ENCODE measurements at regions not wholly inside any gene's neighbourhood (a gene's known extent, or its start where the extent isn't known, plus 50 kb on each side); places are given as distances from the start of the nearest gene placed in this dataset.
"Not testable (repeated sequence)": the region's sequence is repeated elsewhere in the genome, so short reads cannot be mapped to it uniquely, and the experiment has no call there.

DNA sequence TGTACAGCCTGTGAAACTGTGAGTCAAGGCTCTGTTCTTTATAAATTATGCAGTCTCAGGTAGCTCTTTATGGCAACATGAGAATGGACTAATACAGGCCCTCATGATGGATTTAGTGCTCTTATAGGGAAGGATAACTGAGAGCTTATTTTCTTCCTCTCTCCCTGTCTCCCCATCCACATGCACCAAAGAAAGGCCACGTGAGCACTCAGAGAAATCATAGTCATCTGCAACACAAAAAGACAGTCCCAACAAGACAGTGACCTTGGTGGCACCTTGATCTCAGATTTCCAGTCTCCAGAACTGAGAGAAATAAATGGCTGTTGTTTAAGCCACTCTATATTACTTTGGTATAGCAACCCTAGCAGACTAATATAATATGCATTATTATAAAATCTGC, 2133.6 kb upstream of the ACO1 start:
- peak in 1 of 2 experiments; percentile 29 for DNase-seq

DNA sequence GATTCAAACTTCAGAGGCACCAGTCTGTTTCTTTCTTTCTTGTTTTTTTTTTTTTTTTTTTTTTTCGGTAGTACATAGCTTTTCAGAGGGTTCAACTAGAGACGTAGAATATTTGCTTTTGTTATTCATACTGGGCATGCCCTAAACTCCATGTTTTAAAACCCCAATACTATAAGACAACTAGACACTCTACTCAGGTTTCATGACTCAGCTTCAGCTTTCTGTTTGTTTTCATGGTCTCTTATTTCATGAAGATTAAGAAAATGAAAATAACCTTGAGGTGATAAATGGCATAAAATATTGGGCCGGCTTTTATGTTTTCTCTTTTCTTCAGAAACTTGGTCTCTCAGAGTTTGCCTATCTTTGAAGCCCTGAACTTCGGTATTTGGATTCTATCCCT, 2126.3 kb upstream of the ACO1 start:
- DNase-seq = no peak

DNA sequence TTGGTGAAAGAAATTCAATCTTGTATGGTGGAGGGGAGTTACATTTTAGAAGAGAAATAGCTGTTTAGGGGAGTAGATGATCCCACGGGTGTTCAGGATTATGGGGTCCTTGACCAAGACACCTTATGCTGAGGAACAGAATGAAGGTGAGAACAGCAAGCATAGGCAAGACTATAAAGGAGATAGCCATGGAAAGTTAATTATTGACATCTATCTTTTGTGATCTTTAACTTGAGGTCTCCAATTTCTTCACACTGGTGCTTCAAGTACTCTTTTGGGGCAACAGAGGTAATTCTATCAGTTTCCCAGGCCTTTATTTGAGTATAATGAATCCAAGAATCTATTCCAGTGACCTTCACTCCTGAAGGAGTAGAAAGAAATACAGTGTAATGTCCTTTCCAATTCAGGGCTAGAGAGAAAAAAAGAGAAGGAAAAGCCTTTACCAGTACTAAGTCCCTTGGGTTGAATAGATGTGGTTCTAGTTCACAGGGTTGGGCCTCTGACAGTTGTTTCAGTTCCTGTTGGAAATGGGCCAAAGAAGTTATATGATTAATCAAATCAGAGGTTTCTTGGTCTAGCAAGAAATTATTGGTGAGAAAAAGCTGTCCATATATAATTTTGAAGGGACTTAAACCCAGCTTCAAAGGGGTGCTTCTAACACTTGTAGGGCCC, 2104.1 kb upstream of the ACO1 start:
- no peak for DNase-seq

DNA sequence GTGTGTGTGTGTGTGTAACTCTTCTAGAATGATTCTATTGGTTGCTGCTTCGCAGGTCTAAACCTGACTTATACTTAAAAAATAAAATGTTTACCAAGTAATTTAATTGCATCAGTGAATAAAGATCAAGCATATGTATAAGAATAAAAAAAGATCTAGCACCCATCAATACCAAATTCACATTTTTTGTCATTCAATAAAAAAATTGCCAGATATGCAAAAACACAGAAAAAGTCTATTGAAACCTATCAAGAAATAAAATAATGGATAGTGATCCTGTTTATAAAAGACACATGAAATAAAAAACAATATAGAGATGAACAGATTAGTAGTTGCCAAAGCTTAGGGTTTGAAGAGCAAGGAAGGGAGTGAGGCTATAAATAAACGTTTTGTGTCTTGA, 2095.0 kb upstream of the ACO1 start:
- no peak for DNase-seq

DNA sequence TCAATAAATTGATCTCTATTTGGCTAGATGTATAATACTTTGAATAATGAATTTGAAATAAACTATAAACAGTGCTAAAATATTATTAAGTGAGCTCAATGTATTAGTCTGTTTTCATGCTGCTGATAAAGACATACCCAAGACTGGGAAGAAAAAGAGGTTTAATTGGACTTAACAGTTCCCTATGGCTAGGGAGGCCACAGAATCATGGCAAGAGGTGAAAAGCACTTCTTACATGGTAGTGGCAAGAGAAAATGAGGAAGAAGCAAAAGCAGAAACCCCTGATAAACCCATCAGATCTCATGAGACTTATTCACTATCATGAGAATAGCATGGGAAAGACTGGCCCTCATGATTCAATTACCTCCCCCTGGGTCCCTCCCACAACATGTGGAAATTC, 2092.4 kb upstream of the ACO1 start:
- DNase-seq = not testable (repeated sequence)

DNA sequence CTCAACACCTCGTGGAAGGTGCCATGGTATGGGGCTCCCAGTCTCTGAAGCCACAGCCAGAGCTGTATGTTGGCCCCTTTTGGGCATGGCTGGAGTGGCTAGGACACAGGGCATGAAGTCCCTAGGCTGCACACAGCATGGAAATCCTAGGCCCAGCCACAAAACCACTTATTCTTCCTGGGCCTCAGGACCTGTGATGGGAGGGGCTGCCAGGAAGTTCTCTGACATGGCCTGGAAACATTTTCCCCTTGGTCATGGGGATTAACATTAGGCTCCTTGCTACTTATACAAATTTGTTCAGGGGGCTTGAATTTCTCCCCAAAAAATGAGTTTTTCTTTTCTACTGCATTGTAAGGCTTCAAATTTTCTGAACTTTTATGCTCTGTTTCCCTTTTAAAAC, 2091.2 kb upstream of the ACO1 start:
- DNase-seq = no peak

DNA sequence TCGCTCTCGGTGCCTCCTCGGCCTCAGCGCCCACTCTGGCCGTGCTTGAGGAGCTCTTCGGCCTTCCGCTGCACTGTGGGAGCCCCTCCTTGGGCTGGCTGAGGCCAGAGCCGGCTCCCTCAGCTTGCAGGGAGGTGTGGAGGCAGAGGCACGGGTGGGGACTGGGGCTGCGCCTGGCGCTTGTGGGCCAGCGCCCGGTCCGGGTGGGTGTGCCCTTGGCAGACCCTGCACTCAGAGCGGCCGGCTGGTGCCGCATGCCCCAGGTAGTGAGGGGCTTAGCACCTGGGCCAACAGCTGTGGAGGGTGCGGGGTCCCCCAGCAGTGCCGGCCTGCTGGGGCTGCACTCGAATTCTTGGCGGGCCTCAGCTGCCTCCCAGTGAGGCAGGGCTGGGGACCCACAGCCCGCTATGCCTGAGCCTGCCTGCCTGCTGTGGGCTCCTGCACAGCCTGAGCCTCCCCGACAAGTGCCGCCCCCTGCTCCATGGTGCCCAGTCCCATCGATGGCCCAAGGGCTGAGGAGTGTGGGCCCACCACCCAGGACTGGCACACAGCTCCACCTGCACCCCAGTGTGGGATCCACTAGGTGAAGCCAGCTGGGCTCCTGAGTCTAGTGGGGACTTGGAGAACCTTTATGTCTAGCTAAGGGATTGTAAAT, 2085.2 kb upstream of the ACO1 start:
- DNase-seq = no peak

DNA sequence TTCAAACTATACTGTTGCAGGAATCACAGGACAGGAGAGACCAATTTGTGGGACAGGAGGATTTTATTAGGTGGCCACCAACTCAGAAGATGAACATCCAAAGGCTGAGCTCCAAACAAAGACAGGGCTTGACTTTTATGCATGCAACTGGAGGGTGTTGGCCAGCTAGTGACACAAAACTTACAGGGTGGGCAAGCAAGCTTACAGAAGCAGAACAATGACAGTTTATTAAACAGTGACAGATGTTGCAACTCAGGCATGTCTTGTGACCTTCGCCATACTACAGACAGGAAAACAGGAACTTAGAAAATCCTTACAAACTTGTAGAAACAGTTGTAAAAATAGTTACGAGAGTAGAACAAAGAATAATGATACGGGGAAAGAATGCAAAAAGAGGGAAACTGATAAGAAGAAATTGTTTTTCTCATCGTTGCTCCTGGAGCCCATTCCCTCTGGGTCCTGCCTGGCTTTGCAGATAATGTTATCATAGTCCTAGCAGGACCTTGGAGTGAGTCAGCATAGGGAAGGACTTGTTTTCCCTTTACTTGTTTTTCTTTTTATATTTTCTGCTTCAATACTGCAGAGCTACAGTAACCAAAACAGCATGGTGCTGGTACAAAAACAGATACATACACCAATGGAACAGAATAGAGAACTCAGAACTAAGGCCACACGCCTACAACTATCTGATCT, 2083.0 kb upstream of the ACO1 start:
- no peak for DNase-seq

DNA sequence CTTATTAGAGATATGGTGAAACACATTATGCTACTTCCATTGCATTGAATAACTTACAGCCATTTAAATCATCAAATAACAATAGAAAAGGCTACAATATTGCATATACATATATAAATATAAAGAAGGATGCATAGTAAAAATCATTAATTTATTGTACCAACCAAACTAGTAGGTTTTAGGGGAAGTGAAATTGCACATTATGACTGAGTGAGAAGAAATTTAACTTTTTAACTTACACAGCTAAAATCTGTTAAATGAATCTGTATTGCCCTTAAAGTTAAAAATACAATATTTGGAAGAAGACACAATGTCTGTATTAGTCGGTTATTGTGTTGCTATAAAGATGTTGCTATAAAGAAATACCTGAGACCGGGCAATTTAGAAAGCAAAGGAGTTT, 2073.7 kb upstream of the ACO1 start:
- DNase-seq = no peak

DNA sequence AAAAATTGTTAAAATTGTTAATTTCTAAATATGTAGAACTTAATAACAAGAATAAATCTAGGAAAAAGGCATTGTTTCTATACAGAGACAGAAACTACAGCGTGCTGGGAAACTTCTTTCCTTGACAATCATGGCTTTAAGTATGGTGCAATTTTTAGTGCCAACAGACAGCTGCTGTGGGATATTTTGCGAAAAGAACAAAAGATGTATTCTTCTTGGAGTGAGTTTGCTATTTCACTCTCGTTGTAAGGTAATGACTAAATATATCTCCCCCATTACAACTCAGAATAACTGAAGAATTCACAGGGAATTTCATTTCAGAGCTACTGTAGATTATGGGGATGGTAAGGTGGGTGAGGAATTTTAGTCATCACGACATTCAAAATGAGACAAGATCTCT, 2055.0 kb upstream of the ACO1 start:
- DNase-seq = no peak

DNA sequence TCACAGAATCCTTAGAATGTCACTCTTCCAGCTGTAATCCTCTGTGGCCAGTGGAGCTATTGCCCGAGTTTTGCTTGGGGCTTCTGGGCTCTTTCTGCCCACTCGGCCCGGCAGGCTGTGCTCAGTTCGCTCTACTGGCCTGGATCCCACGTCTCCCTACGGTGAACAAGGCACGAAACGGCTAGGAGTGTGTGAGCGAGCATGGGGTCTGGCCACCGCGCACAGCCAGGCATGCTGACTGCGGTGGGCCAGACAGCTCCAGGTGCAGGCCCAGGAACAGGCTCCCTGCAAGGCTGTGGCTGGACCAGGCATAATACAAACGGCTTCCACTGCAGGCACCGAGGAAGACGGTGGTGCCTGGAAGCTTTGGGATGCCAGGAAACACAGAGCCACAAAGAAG, 2035.5 kb upstream of the ACO1 start:
- no peak for DNase-seq

DNA sequence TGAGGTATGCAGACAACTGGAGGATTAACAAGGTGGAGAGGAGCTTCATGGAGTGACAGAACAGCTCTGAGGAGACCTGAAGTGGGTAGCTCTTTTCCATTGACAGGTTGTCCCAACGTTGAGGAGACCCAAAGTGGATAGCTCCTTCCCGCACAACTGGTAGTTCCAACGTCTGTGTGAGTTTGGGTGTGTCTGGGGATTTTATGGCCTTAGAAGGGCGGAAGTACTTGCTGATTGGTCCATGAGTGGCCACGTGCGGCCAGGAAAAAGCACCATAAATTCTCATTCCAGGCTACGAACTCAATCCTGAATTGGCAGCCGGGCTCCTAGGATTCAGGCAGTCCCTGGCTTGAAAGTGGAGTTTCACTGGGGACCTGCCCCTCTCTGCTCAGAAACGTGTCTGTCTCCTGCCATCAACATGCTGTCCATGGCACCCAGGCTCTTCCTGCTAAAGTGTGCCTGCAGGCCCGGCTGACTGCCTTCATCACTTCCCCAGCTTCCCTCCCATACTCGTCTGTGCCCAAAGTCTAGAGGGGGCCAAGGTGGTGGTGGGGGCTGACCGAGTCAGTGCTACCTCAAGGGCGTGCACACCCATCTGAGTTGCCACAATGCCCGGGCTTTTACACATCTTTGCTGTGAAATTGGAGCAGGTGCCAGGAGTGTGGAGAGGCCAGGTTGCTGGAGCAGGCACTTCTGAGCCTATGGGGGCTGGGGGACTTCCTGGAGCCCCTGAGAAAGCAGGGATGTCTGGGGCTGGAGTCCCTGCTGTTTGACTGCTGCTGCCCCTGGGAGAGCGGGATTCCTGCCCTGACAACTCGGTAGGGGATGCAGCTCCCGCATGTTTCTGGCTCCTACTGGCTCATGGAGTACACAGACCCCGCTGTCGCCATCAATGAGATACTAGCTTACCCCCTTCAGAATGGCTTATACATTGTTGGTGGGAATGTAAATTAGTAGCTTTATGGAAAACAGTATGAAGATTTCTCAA, 2034.6 kb upstream of the ACO1 start:
- DNase-seq = no peak

DNA sequence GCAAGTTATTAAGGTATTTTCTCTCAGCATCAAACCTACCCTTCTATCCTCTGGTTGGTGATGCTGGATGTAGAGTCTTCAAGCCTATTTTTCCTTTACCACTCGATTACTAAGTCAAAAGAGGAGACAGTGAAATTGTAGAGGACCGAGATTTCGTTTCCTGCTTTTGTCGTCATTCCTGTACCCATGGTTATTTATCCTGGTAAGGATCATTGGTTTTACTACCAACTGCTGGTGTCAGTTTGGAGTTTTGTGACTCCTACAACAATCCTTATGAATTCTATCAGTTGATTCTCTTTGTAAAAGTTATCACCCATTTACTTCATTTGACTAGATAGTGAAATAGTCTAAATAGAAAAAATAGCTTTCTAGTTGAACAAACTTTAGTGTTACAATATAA, 2028.2 kb upstream of the ACO1 start:
- DNase-seq = no peak

DNA sequence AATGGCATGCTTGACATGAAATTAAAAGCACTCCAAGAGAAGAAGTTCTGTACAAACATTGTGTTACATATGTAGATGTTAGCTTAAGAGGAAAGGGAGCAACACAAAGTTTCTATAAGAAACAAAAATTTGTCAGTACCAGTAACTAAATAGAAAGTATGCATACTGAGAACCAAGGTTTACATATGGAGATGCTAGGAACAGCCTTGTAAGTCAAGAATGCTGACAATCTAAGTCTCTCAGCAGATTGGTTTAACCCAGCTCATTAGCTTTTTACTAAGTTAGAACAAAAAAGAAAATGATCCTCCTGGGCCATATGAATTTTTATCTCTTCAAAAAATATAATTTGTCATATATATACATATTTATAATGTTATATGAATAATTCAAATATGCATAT, 2022.1 kb upstream of the ACO1 start:
- DNase-seq = no peak

DNA sequence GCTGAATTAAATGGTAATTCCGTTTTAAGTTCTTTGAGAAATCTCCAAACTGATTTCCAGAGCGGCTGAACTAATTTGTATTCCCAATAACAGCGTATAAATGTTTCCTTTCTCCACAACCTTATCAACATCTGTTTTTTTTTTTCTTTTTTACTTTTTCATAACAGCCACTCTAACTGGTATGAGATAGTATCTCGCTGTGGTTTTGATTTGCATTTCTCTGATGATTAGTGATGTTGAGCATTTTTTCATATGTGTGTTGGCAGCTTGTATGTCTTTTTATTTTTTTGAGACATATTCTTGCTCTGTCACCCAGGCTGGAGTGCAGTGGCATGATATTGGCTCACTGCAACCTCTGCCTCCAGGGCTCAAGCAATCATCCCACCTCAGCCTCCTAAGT, 2018.3 kb upstream of the ACO1 start:
- not testable (repeated sequence) for DNase-seq

DNA sequence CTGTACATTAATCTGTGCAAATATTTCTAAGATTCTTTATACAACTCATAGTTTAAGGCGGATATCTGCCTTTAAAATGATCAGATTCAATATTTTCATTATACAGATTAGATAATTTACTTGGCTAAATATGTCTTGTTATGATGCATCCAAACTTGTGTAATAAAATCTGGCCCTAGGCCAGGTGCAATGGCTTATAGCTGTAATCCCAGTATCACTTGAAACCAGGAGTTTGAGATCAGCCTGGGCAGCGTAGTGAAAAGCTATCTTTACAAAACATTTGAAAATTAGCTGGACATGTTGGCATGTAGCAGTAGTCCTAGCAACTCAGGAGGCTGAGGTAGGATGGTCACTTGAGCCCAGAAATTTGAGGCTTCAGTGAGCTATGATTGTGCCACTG, 2002.2 kb upstream of the ACO1 start:
- peak; percentile 1 to 51 for DNase-seq

DNA sequence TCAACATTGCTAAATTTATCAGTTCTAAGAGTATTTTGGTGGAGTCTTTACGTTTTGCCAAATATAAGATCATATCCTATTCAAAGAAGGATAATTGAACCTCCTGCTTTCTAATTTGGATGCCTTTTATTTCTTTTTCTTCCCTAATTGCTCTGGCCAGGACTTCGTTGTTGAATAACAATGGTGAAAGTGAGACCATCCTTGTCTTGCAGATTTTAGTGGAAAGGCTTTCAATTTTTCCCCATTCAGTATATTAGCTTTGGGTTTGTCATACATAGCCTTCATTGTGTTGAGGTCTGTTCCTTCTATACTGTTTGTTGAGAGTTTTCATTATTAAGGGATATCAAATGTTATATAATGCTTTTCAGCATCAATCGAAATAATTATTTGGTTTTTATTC, 1974.2 kb upstream of the ACO1 start:
- DNase-seq = no peak

DNA sequence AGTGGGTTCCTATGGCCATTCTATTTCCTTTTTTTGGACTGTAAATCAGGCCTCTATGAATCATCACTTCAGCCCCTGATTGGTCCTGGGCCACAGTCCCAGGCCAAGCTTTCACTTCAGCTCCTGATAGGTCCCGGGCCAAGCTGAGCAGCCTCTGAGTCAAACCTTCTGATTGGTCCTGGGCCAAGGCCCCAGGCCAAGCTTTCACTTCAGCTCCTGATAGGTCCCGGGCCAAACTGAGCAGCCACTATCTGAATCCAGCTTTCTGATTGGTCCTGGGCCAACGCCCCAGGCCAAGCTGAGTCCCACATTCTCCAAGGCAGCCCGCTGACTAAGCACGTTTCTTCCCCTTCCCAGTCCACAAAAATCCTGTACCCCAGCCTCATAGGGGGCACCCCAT, 1972.9 kb upstream of the ACO1 start:
- no peak for DNase-seq

DNA sequence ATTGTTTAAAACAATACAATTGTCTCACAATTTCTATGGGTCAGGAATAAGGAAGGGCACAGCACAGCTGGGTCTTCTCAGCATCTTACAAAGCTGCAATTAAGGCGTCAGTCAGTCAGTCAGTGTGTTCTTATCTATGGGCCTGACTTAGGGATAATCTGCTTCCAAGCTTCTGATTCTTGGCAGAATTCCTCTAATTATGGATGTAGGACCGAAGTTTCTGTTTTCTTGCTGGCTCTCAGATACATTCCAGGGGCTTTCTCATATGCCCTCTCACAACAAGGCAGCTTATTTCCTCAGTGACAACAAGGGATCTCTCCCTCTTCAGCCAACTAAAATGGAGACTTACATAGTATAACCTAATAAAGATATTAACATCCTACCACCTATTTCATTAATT, 1925.3 kb upstream of the ACO1 start:
- DNase-seq = no peak

DNA sequence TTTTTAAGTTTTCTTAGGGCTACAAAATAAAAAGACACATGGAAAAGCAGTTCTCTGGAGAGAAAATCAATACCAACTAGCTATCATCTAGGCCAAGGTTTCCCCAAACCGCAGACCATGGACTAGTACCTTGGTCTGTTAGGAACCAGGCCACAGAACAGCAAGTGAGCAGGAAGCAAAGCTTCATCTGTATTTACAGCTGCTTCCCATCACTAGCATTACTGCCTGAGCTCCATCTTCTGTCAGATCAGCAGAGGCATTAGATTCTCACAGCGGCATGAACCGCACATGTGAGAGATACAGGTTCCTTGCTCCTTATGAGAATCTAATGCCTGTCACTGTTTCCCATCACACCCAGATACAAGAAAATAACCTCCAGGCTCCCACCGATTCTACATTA, 1907.6 kb upstream of the ACO1 start:
- no peak for DNase-seq

DNA sequence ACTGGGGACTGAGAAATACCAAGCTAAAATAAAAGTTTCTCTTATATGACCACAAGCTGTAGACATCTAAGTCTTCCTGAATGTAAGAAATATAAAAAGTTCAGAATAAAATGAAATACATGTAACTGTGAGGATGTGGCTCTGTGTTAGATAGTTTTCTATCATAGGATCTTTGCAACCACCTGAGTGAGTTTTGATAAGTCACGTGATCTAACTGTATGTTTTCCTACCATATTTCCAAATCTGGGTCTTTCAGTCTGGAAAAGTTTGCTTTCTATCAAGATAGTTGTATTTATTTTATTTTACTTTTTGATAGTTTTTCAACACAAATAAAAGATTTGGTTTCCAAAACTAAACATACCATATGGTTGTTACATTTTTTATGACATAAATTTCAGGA, 1905.8 kb upstream of the ACO1 start:
- DNase-seq = no peak

DNA sequence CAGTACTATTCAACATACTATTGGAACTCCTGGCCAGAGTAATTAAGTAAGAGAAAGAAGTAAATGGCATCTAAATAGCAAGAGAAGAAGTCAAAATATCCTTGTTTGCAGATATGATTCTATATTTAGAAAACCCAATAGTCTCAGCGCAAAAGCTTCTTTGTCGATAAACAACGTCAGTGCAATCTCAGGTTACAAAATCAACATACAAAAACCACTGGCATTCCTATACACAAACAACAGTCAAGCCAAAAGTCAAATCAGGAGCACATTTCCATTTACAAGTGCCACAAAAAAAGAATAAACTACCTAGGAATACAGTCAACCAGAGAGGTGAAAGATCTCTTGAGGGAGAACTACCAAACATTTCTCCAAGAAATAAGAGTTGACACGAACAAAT, 1901.9 kb upstream of the ACO1 start:
- no peak for DNase-seq

DNA sequence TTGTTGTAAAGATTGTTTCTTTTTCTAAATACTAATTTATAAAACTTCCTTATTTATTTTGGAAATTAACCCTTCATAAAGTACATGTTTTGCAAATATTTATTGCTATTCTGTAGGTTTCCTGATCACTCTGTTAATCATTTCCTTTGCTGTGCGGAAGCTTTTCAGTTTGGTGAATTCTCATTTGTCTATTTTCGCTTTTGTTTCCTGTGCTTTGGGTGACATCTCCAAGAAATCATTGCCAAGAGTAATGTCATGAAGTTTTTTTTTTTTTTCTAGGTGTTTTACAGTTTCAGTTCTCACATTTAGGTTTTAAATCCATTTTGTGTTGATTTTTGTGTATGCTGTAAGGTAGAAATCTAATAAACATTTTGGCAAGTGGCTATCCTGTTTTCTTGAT, 1899.8 kb upstream of the ACO1 start:
- DNase-seq = no peak
